ENCODE measurements at regions not wholly inside any gene's neighbourhood (a gene's known extent, or its start where the extent isn't known, plus 50 kb on each side); places are given as distances from the start of the nearest gene placed in this dataset.

GRCh38 chr11:127202105-127202504 is 201.5 kb upstream of the KIRREL3 start:
- H2AFZ ChIP-seq (ENCODE audit: low read depth), result no peak overlapping the region
- H3K4me2 ChIP-seq, result no peak overlapping the region
- no peak overlapping the region for H3K9ac ChIP-seq
- H4K20me1 ChIP-seq (ENCODE audit: insufficient read depth), result no peaks in the 10 kb centered on the region
- H3K79me2 ChIP-seq (ENCODE audit: insufficient read depth), result no peaks in the 10 kb centered on the region
- H3K4me3 ChIP-seq (ENCODE audit: low read depth in 2 of 2, low read length in 1 of 2), result no peak overlapping the region
- no peak for DNase-seq
- ChIA-PET CTCF (interaction anchor here (0.8 kb wide), 1 partner anchor 13 kb away, joined by 3 read pairs; no protein-coding TSS in a partner anchor), POLR2A (no interaction called here)
- H3F3A ChIP-seq (replicated peaks; ENCODE audit: insufficient read depth), result no peaks in the 10 kb centered on the region
- no peaks in the 10 kb centered on the region for H3K4me1 ChIP-seq (ENCODE audit: control insufficient read depth in 1 of 2, insufficient read depth in 2 of 2, low read depth in 1 of 2, low read length in 1 of 2)
- H3K27me3 ChIP-seq (ENCODE audit: insufficient read depth), result no peaks in the 10 kb centered on the region
- H3K9me2 ChIP-seq, result no peaks in the 10 kb centered on the region
- TF ChIP-seq JUND (IDR thresholded peaks at IDR 0.05) (no peak), POLR2AphosphoS5 (IDR thresholded peaks at IDR 0.05; ENCODE audit: low read depth, low read length) (no peak), IRF3 (IDR thresholded peaks at IDR 0.05; ENCODE audit: low read depth, low read length) (no peak), TEAD4 (IDR thresholded peaks at IDR 0.05; ENCODE audit: borderline replicate concordance, insufficient read depth) (no peak), REST (IDR thresholded peaks at IDR 0.05; ENCODE audit: low read depth, low read length) (no peak), USF1 (IDR thresholded peaks at IDR 0.05; ENCODE audit: borderline replicate concordance, low read depth) (no peak), RXRA (IDR thresholded peaks at IDR 0.05; ENCODE audit: borderline replicate concordance, low read depth) (no peak), NRF1 (IDR thresholded peaks at IDR 0.05; ENCODE audit: low read depth, low read length) (no peak), PBX3 (IDR thresholded peaks at IDR 0.05) (no peak), RAD21 (IDR thresholded peaks at IDR 0.05; ENCODE audit: low read length) (no peak), SIN3A (IDR thresholded peaks at IDR 0.05; ENCODE audit: borderline replicate concordance, low read depth, low read length) (no peak), CTCF (IDR thresholded peaks at IDR 0.05) (no peak), NFIC (IDR thresholded peaks at IDR 0.05; ENCODE audit: borderline replicate concordance) (no peak), GABPA (IDR thresholded peaks at IDR 0.05; ENCODE audit: low read depth) (no peak)
- H3K27ac ChIP-seq (ENCODE audit: low read depth in 2 of 2, low read length in 1 of 2), result no peak overlapping the region
- no peaks in the 10 kb centered on the region for H3K9me3 ChIP-seq
- H3K36me3 ChIP-seq (replicated peaks in 1 of 2; ENCODE audit: control insufficient read depth in 1 of 2, insufficient read depth in 2 of 2, low read length in 1 of 2), result no peaks in the 10 kb centered on the region

All from SK-N-SH (cell line).